Sigmoid colon (tissue), 6 donors: ENCODE measurements at regions not wholly inside any gene's neighbourhood (a gene's known extent, or its start where the extent isn't known, plus 50 kb on each side); places are given as distances from the start of the nearest gene placed in this dataset.

Experiments
- DNase-seq: peaks from one replicate; pipeline ENCODE4 v3.0.0-alpha.2; 2019
- H3K27ac ChIP-seq, 4 donors: fragments of 200-600 bp; sonication (generic); one replicate each; pipeline ENCODE4 v1.5.1; 2016 to 2019; ENCODE audit warnings: mild to moderate bottlenecking in 1 of 4
- H3K27me3 ChIP-seq, 3 donors: fragments of 200-600 bp; sonication (generic); one replicate each; pipeline ENCODE4 v1.5.1; 2019; ENCODE audit warnings: mild to moderate bottlenecking in 1 of 3
- H3K36me3 ChIP-seq, 4 donors: fragments of 200-600 bp; sonication (generic); one replicate each; pipeline ENCODE4 v1.5.1; 2016 to 2019
- H3K4me1 ChIP-seq, 4 donors: fragments of 200-600 bp; sonication (generic); one replicate each; pipeline ENCODE4 v1.5.1; 2017 to 2019
- H3K4me3 ChIP-seq, 4 donors: fragments of 200-600 bp; sonication (generic); one replicate each; pipeline ENCODE4 v1.5.1; 2017 to 2019; ENCODE audit warnings: mild to moderate bottlenecking in 2 of 4, moderate library complexity in 1 of 4
- H3K9me3 ChIP-seq, 4 donors: fragments of 200-600 bp in 3 of 4; sonication (generic) in 3 of 4; one replicate each; pipeline versions ENCODE4 v1.5.1 to v1.6.1; 2013 to 2019
- EP300 ChIP-seq, 4 donors: sonication (generic); formaldehyde crosslinking; IDR thresholded peaks; one replicate each; pipeline ENCODE4 v1.6.1; 2017; ENCODE audit warnings: antibody characterized with exemption in 4 of 4
- POLR2A ChIP-seq, 2 donors: fragments of 450-650 bp; IDR thresholded peaks; one replicate each; pipeline ENCODE4 v1.6.1; 2016; ENCODE audit warnings: antibody characterized with exemption in 2 of 2, mild to moderate bottlenecking in 2 of 2, moderate library complexity in 2 of 2
- POLR2AphosphoS5 ChIP-seq, 4 donors: sonication (generic); formaldehyde crosslinking; IDR thresholded peaks; one replicate each; pipeline ENCODE4 v1.6.1; 2017; ENCODE audit warnings: antibody characterized with exemption in 4 of 4
- WGBS, 2 donors: extraction: QIAGEN DNeasy Blood & Tissue Kit; methylation state at CpG; one replicate each; pipeline ENCODE4 v1.1.7; 2013; 5-methylcytosine and 5-hydroxymethylcytosine counted together
- intact Hi-C: fragments of 100-400 bp; cut with DNase I; formaldehyde crosslinking; loops from one replicate; pipeline ENCODE4 v1.15.1; 2023
- TF ChIP-seq, protein P1 (sequence below), 4 experiments: fragments of 450-650 bp in 3 of 4; fragments of 200-600 bp in 1 of 4; IDR thresholded peaks; one replicate each; pipeline ENCODE4 v1.5.1; 2016 to 2019; ENCODE audit warnings: antibody characterized with exemption in 4 of 4, mild to moderate bottlenecking in 3 of 4, moderate library complexity in 2 of 4
- donor health status: healthy with polysubstance abuse.
- donor health status: healthy.

- Histone ChIP-seq H3K27me3 (no peaks in the 10 kb centered on the region), H3K9me3 (no peaks in the 10 kb centered on the region), H3K36me3 (no peaks in the 10 kb centered on the region), H3K4me3 (no peak overlapping the region), H3K27ac (no peak overlapping the region), H3K4me1 (no peaks in the 10 kb centered on the region)
- no peak for DNase-seq
- intact Hi-C loops: no loop called here
- TF ChIP-seq, protein P1, sequence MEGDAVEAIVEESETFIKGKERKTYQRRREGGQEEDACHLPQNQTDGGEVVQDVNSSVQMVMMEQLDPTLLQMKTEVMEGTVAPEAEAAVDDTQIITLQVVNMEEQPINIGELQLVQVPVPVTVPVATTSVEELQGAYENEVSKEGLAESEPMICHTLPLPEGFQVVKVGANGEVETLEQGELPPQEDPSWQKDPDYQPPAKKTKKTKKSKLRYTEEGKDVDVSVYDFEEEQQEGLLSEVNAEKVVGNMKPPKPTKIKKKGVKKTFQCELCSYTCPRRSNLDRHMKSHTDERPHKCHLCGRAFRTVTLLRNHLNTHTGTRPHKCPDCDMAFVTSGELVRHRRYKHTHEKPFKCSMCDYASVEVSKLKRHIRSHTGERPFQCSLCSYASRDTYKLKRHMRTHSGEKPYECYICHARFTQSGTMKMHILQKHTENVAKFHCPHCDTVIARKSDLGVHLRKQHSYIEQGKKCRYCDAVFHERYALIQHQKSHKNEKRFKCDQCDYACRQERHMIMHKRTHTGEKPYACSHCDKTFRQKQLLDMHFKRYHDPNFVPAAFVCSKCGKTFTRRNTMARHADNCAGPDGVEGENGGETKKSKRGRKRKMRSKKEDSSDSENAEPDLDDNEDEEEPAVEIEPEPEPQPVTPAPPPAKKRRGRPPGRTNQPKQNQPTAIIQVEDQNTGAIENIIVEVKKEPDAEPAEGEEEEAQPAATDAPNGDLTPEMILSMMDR (IDR thresholded peaks at IDR 0.05): no peak
Measured at GRCh38 chr3:117097351-117097750, 387.8 kb downstream of the TUSC7 start.

DNA sequence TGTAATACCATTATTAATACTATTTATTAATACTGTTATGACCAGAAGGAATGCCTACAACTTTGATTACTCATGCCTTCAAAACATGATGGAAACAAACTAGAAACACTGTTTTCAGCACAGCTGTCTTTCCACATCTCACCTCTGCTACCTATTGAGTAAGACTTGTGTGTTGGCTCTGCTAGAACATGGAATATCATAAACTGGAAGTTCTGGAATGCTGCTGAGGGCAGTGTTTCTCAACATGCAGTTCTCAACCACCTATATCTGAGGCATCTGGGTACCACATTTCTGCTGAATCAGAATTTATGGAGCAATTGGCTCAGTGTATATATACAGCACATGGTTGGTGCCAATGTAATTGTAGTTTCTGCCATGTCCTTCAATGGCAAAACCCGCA, 392.1 kb downstream of the TUSC7 start:
- H3K27me3 ChIP-seq: no peaks in the 10 kb centered on the region
- WGBS, 2 donors: 96% methylated on average over 1 of the region's 1 CpG
- H3K4me1 ChIP-seq: no peaks in the 10 kb centered on the region
- peaks cover 0 to 3% (median 0%) of the 10 kb centered on the region in 4 donors for H3K9me3 ChIP-seq
- TF ChIP-seq, protein P1 (IDR thresholded peaks at IDR 0.05): no peak
- no peak for TF ChIP-seq POLR2AphosphoS5 (IDR thresholded peaks at IDR 0.05)
- no peaks in the 10 kb centered on the region for H3K36me3 ChIP-seq
- no peak overlapping the region for H3K27ac ChIP-seq
- H3K4me3 ChIP-seq: no peak overlapping the region
- no peak for DNase-seq
- intact Hi-C loops: no loop called here

DNA sequence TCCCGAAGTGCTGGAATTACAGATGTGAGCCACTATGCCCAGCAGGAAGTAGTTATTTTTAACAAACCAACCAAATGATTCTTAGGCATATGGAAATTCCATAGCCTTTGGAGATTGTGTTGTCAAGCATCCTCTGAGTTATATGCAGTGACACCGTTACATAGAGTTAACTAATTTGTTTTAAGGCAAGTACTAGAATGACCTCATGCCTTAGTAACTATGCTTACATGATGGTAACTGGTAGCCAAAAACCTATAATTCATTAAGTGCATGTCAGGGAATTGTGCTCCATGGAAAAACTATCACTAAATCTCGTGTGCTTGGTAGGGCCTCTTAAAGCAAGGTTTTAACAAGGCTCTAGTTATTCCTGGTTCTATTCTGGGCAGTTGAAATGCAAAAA, 392.8 kb downstream of the TUSC7 start:
- Histone ChIP-seq H3K9me3 (peaks cover 0 to 3% (median 0%) of the 10 kb centered on the region in 4 donors), H3K36me3 (no peaks in the 10 kb centered on the region), H3K27me3 (no peaks in the 10 kb centered on the region), H3K4me1 (no peaks in the 10 kb centered on the region), H3K4me3 (no peak overlapping the region), H3K27ac (no peak overlapping the region)
- intact Hi-C loops: no loop called here
- TF ChIP-seq EP300 (IDR thresholded peaks at IDR 0.05) (no peak), POLR2AphosphoS5 (IDR thresholded peaks at IDR 0.05) (no peak), POLR2A (IDR thresholded peaks at IDR 0.05) (no peak)
- TF ChIP-seq, protein P1 (IDR thresholded peaks at IDR 0.05): no peak
- 76 to 81% methylated on average over 3 of the region's 3 CpGs for WGBS, 2 donors
- DNase-seq: no peak

DNA sequence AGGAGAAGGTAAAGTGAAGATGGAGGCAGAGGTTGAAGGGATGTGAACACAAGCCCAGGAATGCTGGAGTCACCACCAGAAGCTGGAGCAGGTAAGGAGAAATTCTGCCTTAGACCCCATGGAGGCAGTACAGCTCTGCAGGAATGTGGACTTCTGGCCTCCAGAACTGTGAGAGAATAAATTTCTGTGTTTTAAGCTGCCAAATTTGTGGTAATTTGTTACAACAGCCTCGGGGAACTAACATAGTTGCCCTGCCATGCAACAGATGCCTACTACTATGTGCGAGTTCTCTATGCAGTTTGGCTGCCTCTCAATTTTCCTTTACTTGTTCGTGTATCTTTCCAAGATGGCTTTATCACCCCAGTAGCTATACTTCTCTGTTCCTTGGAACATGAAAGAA, 394.1 kb downstream of the TUSC7 start:
- H3K9me3 ChIP-seq: peaks cover 0 to 3% (median 0%) of the 10 kb centered on the region in 4 donors
- 81 to 83% methylated on average over 3 of the region's 3 CpGs for WGBS, 2 donors
- no peaks in the 10 kb centered on the region for H3K36me3 ChIP-seq
- no peak for TF ChIP-seq EP300 (IDR thresholded peaks at IDR 0.05)
- no peak overlapping the region for H3K27ac ChIP-seq
- intact Hi-C loops: no loop called here
- no peak for DNase-seq
- H3K4me1 ChIP-seq: no peaks in the 10 kb centered on the region
- no peak overlapping the region for H3K4me3 ChIP-seq
- H3K27me3 ChIP-seq: no peaks in the 10 kb centered on the region

DNA sequence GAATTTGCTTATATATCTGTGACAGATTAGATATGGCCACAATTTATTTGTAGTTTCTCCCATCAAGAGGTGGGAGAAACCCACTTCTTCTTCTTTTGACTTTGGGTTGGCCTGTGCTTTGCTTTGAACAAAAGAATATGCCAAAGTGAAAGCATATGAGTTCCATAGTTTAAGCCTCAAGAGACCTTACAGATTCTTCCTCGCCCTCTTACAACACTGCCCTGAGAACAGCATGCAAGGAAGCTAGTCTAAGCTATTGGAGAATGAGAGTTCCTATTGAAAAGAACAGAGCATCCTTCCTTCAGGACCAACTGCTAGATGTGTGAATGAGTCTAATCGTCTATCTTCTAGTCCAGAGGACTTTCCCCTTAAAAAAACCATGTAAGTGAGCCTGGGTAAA, 394.8 kb downstream of the TUSC7 start:
- WGBS, 2 donors: 79 to 81% methylated on average over 2 of the region's 2 CpGs
- Histone ChIP-seq H3K27ac (no peak overlapping the region), H3K27me3 (no peaks in the 10 kb centered on the region), H3K4me1 (no peaks in the 10 kb centered on the region), H3K9me3 (peaks cover 0 to 3% (median 0%) of the 10 kb centered on the region in 4 donors), H3K4me3 (no peak overlapping the region), H3K36me3 (no peaks in the 10 kb centered on the region)
- intact Hi-C loops: no loop called here
- TF ChIP-seq EP300 (IDR thresholded peaks at IDR 0.05) (no peak), POLR2AphosphoS5 (IDR thresholded peaks at IDR 0.05) (no peak), POLR2A (IDR thresholded peaks at IDR 0.05) (no peak)
- TF ChIP-seq, protein P1 (IDR thresholded peaks at IDR 0.05): no peak
- no peak for DNase-seq
